MG63 (cell line): ENCODE measurements at regions not wholly inside any gene's neighbourhood (a gene's known extent, or its start where the extent isn't known, plus 50 kb on each side); places are given as distances from the start of the nearest gene placed in this dataset.
A peak's percentile ranks its signal among the peaks of the same experiment; 100 is the strongest.

Source experiments
- DNase-seq: peaks from one replicate; pipeline ENCODE4 v3.0.0-alpha.2; 2020
- H3K27me3 ChIP-seq: fragments of 250-450 bp; sonication (Bioruptor Pico); 2 replicates; pipeline ENCODE4 v1.5.1; 2020; ENCODE audit warnings: mild to moderate bottlenecking, moderate library complexity
- H3K36me3 ChIP-seq: fragments of 250-450 bp; sonication (Bioruptor Pico); 2 replicates; pipeline ENCODE4 v1.5.1; 2020; ENCODE audit warnings: mild to moderate bottlenecking, moderate library complexity
- H3K4me3 ChIP-seq: fragments of 250-450 bp; sonication (Bioruptor Pico); 2 replicates; pipeline ENCODE4 v1.5.1; 2020; ENCODE audit warnings: mild to moderate bottlenecking, moderate library complexity
- H3K9me3 ChIP-seq: fragments of 250-450 bp; sonication (Bioruptor Pico); 2 replicates; pipeline ENCODE4 v1.5.1; 2020; ENCODE audit warnings: mild to moderate bottlenecking, moderate library complexity

DNA sequence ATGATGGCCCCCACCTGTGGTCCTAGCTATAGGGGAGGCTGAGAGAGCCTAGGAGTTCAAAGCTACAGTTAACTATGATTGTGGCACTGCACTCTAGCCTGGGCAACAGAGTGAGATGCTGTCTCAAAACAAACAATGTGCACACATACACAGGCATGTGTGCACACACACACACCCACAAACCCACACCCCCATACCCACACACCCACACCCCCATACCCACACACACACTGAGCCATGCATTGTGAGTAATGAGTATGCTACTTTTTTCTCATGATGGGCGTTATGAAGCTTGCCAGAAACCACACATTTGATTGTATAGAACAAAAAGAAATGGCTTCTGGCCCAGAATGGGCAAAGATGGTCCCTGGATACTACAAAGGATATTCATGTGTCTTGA, 691.1 kb downstream of the SLC4A3 start:
- Histone ChIP-seq H3K27me3 (no peaks in the 10 kb centered on the region), H3K4me3 (no peak overlapping the region), H3K9me3 (no peaks in the 10 kb centered on the region), H3K36me3 (no peaks in the 10 kb centered on the region)
- DNase-seq, result no peak

- Histone ChIP-seq H3K4me3 (no peak overlapping the region), H3K27me3 (no peaks in the 10 kb centered on the region), H3K36me3 (no peaks in the 10 kb centered on the region), H3K9me3 (no peaks in the 10 kb centered on the region)
- DNase-seq, result no peak
These were observed 692.9 kb downstream of the SLC4A3 start for GRCh38 chr2:220320326-220320725.

GRCh38 chr2:220332886-220333285, 705.5 kb downstream of the SLC4A3 start:
- DNase-seq, result no peak
- H3K36me3 ChIP-seq, result no peaks in the 10 kb centered on the region
- H3K4me3 ChIP-seq, result no peak overlapping the region
- H3K27me3 ChIP-seq, result no peaks in the 10 kb centered on the region
- no peaks in the 10 kb centered on the region for H3K9me3 ChIP-seq

- Histone ChIP-seq H3K4me3 (no peak overlapping the region), H3K36me3 (no peaks in the 10 kb centered on the region), H3K27me3 (no peaks in the 10 kb centered on the region), H3K9me3 (no peaks in the 10 kb centered on the region)
- no peak for DNase-seq
These were observed 706.8 kb downstream of the SLC4A3 start for GRCh38 chr2:220334210-220334609.

DNA sequence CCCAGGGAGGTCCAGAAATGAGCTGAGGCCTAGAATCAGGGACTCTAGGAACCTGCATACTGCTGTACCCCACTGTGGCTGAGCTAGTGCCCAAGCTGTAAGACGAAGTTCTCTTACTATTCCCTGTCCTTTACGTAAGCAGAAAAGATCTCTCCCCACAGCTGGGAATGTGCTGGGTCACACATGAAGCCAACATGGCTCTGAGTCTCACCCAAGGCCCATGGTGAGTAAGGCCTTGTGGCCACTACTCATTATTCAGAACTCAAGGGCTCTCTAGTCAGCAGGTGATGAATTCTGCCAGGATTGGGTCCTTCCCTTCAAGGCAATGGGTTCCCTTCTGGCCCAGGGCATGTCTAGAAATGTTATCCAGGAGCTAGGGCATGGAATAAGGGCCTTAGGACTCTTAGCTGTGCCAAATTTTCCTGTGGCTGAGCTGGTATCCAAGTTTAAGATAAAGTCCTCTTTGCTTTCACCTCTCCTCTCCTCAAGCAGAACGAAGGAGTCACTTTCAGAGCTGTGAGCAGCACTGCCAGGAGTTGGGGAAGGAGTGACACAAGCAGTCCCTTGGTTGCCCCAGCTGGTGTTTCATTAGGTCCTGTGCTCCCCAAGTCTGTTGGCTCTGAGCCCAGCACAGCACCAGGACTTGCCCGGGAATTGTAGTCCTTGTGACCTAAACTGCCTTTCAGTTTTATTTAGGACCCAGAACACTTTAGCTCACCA, 707.6 kb downstream of the SLC4A3 start:
- no peaks in the 10 kb centered on the region for H3K27me3 ChIP-seq
- H3K4me3 ChIP-seq, result no peak overlapping the region
- no peaks in the 10 kb centered on the region for H3K9me3 ChIP-seq
- no peak for DNase-seq
- H3K36me3 ChIP-seq, result no peaks in the 10 kb centered on the region

GRCh38 chr2:220335591-220335915, 708.1 kb downstream of the SLC4A3 start:
- no peak for DNase-seq
- Histone ChIP-seq H3K27me3 (no peaks in the 10 kb centered on the region), H3K4me3 (no peak overlapping the region), H3K36me3 (no peaks in the 10 kb centered on the region), H3K9me3 (no peaks in the 10 kb centered on the region)

- H3K4me3 ChIP-seq, result no peak overlapping the region
- H3K27me3 ChIP-seq, result no peaks in the 10 kb centered on the region
- no peaks in the 10 kb centered on the region for H3K36me3 ChIP-seq
- no peaks in the 10 kb centered on the region for H3K9me3 ChIP-seq
- no peak for DNase-seq
These were observed 709.3 kb downstream of the SLC4A3 start for GRCh38 chr2:220336771-220337170.

GRCh38 chr2:220337611-220338440, 710.4 kb downstream of the SLC4A3 start:
- DNase-seq, result no peak
- no peaks in the 10 kb centered on the region for H3K36me3 ChIP-seq
- no peak overlapping the region for H3K4me3 ChIP-seq
- H3K27me3 ChIP-seq, result no peaks in the 10 kb centered on the region
- H3K9me3 ChIP-seq, result no peaks in the 10 kb centered on the region

DNA sequence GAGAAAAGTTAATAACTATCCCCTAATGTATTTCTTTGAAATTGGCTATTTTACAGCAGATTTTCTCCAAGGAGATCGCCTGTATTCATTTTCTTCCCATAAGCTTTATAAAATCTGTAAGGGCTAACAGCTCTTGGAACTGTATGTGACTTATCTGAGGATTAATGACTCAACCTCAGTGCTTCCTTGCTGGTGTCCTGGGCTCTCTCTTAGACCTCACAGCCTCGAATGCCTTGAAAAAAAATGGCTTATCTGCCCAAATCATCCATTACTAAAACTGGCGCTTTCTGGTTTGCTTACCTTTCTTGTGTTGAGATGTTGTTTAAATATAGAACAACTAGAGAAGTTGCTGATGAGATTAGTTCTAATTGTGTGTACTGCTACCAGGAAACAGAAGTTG, 713.6 kb downstream of the SLC4A3 start:
- Histone ChIP-seq H3K4me3 (no peak overlapping the region), H3K27me3 (no peaks in the 10 kb centered on the region), H3K9me3 (no peaks in the 10 kb centered on the region), H3K36me3 (no peaks in the 10 kb centered on the region)
- DNase-seq, result no peak

- no peak for DNase-seq
- H3K4me3 ChIP-seq, result no peak overlapping the region
- H3K9me3 ChIP-seq, result no peaks in the 10 kb centered on the region
These were observed 719.5 kb downstream of the SLC4A3 start for GRCh38 chr2:220346919-220347318.

GRCh38 chr2:220347626-220348025, 720.2 kb downstream of the SLC4A3 start:
- no peak overlapping the region for H3K4me3 ChIP-seq
- DNase-seq, result no peak
- H3K27me3 ChIP-seq, result no peaks in the 10 kb centered on the region
- no peaks in the 10 kb centered on the region; the same call in 1 of the 2 replicates for H3K36me3 ChIP-seq
- no peaks in the 10 kb centered on the region for H3K9me3 ChIP-seq

More at GRCh38 chr2:220346919-220347318, 719.5 kb downstream of the SLC4A3 start:
- no peaks in the 10 kb centered on the region; the same call in 1 of the 2 replicates for H3K36me3 ChIP-seq
- no peaks in the 10 kb centered on the region for H3K27me3 ChIP-seq

DNA sequence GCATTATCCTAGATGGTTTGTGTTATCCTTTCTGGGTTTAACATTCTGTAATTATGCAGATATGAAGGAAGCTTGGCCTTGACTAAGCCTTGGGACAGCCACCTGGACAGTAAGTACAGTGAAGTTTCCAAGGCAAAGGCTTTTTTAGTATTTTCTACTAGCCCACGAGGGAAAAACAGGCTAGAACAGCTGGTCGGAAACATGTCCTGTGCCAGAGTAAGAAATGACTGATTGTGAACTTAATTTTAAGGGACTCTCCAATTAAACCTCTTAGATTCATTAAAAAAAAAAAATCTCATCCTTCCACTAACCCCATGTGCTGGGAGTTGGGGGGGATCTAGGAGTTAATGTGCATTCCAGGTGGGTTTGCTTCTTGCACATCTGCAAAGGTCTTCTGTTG, 720.8 kb downstream of the SLC4A3 start:
- no peaks in the 10 kb centered on the region; the same call in 1 of the 2 replicates for H3K36me3 ChIP-seq
- no peaks in the 10 kb centered on the region for H3K27me3 ChIP-seq
- no peak for DNase-seq

DNA sequence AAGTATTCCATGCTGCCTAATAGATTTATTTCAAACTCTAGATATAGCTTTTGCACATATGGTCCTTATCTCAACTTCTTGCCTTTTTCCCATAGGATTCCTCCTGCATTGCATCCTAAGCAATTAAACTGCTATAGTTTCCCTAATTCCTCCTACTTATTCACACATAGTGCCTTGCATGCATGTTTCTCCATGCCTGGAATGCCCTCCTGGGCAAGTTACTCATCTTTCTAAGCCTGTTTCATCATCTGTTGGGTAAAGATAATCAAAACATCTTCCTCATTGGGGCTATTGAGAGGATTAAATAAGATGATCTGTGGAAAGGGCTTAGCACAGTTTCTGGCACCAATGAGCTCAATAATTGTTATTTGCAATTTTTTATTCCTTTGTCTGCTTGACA, 726.5 kb downstream of the SLC4A3 start:
- DNase-seq, result no peak
- no peak overlapping the region for H3K4me3 ChIP-seq
- H3K27me3 ChIP-seq, result no peaks in the 10 kb centered on the region
- no peaks in the 10 kb centered on the region for H3K9me3 ChIP-seq
- H3K36me3 ChIP-seq, result no peaks in the 10 kb centered on the region; the same call in 1 of the 2 replicates

More for the DNA sequence above, 720.8 kb downstream of the SLC4A3 start:
- Histone ChIP-seq H3K4me3 (no peak overlapping the region), H3K9me3 (no peaks in the 10 kb centered on the region)

- Histone ChIP-seq H3K9me3 (no peaks in the 10 kb centered on the region), H3K27me3 (no peaks in the 10 kb centered on the region), H3K4me3 (no peak overlapping the region), H3K36me3 (no peaks in the 10 kb centered on the region; the same call in 1 of the 2 replicates)
- DNase-seq, result no peak
These were observed 728.6 kb downstream of the SLC4A3 start for GRCh38 chr2:220356076-220356475.

DNA sequence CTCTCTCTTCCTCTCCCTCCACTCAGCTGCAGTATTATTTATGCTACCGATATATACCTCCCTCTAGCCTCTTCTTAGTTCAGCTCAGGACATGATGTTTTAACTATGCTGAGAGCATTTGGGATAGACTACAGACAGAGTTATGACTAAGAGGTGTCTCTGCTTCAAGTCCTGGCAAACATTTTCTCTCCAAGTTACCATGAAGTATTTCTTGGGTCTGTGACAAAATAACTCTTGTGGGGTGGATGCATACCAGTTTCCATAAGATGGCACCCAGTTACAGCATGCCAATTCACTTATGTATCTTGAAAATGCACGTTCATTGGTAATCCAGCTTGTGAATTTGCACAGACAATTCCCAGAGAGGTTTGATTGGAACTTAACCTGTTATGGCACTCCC, 737.6 kb downstream of the SLC4A3 start:
- Histone ChIP-seq H3K4me3 (no peak overlapping the region), H3K36me3 (peaks cover 3% of the 10 kb centered on the region; the same call in 1 of the 2 replicates), H3K27me3 (no peaks in the 10 kb centered on the region), H3K9me3 (peaks cover 5% of the 10 kb centered on the region; the same call in 1 of the 2 replicates)
- peak; percentile 51 for DNase-seq

DNA sequence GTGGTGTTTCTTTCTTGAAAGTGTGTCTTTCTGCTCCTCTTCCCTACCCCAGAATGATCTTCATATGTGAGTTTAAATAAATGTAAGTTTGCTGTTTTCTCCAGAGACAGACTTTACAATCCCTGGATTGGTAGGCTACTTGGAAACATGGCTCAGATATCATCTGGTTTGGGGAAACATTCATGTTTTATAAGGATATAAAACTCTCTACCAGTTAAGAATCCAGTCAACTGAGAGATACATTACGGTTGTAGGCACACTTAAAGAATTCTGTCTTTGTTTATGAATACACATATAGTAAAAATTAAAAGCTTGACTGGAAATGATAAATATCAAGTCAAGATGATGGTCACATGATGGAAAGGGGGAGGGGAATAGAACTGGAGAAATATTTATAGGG, 739.3 kb downstream of the SLC4A3 start:
- no peak for DNase-seq
- H3K4me3 ChIP-seq, result no peak overlapping the region
- H3K9me3 ChIP-seq, result peaks cover 6% of the 10 kb centered on the region; the same call in 1 of the 2 replicates
- no peaks in the 10 kb centered on the region for H3K27me3 ChIP-seq
- peaks cover 3% of the 10 kb centered on the region; the same call in 1 of the 2 replicates for H3K36me3 ChIP-seq

- peak; percentile 18 for DNase-seq
- Histone ChIP-seq H3K36me3 (peaks cover 3% of the 10 kb centered on the region; the same call in 1 of the 2 replicates), H3K27me3 (no peaks in the 10 kb centered on the region), H3K9me3 (peaks cover 6% of the 10 kb centered on the region; the same call in 1 of the 2 replicates), H3K4me3 (no peak overlapping the region)
These were observed 743.3 kb downstream of the SLC4A3 start for GRCh38 chr2:220370764-220371163.
